Left kidney (tissue), 1 donor: ENCODE measurements at regions not wholly inside any gene's neighbourhood (a gene's known extent, or its start where the extent isn't known, plus 50 kb on each side); places are given as distances from the start of the nearest gene placed in this dataset.

ENCODE experiments used
- DNase-seq: peaks from one replicate; pipeline ENCODE4 v3.0.0-alpha.2; 2013

DNA sequence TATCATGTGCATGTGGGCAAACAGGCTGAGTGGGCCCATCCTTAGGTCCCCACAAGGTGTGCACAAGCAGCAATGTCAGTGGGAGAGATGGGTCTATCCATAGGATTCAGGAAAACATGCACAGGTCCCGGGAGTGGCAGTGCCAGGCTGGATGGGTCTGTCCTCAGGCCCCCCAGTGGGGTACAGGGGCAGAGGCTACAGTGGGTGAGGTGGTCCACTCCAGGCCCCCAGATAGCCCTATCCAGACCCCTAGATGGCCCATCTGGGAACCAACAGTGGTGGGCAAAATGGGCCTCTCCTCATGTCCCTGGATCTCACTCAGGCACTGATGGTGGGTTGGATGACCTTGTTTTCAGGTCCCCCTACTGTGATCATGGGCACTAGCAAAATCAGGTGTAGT is 277.8 kb upstream of the SYT1 start:
- DNase-seq = no peak

- no peak for DNase-seq
Observed at GRCh38 chr12:78599366-78599765, 265.2 kb upstream of the SYT1 start.

- no peak for DNase-seq
Observed at GRCh38 chr12:78600541-78600940, 264.0 kb upstream of the SYT1 start.

- no peak for DNase-seq
Observed at GRCh38 chr12:78611504-78611903, 253.1 kb upstream of the SYT1 start.

DNA sequence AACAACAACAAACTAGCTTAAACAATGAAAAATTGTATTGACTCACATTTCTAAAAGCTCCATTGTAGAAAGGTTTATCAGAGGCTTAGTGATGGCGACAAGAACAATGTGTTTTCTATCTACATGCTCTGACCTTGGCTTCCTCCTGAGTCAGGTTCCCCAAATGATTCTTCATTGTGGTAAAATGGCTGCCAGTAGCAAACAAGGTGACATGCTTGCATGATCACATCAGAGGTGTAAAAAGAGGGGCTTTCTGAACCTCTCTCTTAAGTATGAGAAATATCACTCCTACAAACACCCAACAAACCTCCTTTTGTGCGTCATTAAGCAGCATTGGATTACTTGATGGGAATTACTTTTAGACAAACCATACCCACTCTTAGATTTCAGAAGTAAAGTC is 252.4 kb upstream of the SYT1 start:
- DNase-seq = peak; percentile 18

GRCh38 chr12:78617683-78618082 is 246.9 kb upstream of the SYT1 start:
- DNase-seq = no peak

DNA sequence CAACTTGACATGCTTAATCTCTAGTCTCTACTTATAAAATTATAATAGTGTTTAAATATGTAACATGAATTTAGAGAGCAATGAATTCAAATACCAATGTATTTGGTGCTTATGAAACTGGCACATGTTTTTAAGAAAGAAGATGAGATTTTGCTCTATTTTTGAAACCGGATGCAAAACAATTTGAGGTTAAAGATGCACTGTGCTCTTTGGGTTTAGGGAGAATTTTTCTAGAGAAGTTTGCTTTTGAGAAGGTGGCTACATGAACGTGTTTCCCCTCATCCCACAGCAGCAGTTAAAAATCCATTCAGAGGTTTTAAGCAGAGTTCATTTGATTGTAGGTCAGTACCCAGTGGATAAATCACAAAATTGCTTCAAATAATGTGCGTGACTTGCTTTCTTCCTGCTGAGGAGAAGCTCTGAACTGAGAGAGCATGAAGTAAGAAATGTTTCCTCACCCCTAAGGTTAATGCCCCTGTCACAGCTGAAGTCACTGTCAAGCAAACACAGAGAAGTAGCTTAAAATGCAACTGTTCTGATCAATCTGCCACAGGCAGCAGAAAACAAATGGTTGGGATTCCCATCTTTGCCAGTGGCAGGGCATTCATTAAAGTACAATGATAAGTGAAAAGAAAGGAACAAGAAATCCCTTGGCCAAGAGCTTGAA is 241.9 kb upstream of the SYT1 start:
- DNase-seq = no peak

GRCh38 chr12:78628491-78629100 is 236.0 kb upstream of the SYT1 start:
- DNase-seq = no peak

DNA sequence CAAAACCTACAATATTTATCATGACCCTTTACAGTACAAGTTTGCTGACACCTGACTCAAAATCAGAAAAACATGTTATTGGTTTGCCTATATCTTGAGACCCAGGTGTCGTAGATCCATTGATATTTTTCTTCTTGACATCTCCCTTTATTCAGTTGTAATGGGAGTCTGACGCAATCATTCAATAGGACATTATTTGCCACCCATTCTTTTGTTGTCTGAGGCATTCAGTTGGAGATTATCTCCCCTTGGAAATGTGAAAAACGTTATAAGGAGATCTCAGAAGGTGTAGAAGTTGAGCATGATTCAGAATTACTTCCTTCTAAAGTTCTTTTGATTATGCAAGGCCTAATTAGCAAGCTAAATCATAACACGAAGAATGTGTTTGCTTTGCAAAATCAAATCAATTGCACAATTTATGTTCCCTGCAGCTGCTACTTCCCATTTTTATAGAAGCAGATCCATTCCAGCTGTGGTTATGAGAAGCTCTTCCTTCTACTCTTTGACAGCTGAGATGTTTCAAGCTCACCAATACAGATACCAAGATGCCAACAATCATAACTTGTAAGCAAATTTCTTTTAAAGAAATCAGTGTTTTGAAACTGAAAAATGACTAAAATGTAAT is 228.2 kb upstream of the SYT1 start:
- no peak for DNase-seq

- DNase-seq = no peak
Observed at GRCh38 chr12:78641837-78642423, 222.6 kb upstream of the SYT1 start.

GRCh38 chr12:78645956-78646355 is 218.6 kb upstream of the SYT1 start:
- DNase-seq = no peak

- DNase-seq = no peak
Observed at GRCh38 chr12:78651755-78652154, 212.8 kb upstream of the SYT1 start.

DNA sequence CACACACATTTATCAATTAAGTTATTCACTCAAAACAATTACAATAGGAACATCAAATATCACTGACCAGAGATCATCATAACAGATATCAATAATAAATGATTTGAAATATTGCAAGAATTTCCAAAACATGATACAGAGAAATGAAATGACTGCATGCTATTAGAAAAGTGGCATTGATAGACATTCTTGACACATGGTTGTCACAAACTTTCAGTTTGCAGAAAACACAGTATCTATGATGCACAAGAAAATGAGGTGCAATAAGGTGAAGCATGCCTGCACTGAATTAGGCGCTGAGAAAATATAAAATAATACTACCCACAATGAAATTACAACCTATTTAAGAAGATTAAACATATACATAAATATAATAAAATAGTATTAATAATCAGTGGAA is 198.0 kb upstream of the SYT1 start:
- DNase-seq = no peak

- DNase-seq = no peak
Observed at GRCh38 chr12:78671295-78671694, 193.3 kb upstream of the SYT1 start.

DNA sequence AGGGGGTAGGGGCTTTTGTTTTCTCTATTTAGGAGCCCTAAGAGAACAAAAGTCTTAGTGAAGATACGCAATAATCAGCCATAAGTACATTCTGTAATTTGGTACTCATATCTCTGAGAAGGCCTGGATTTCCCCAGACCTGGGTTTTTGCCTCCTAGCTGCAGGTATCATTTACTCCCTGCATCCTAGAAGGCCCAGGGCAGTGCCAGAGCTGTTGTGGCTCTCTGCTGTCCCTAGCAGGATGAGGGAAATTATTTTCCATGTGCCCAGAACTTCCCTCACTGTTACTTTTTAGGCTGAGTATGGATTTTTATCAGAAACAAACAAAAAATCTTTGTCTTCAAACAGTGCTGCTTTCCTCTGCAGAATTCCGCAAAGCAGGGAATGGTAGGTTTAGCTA is 192.5 kb upstream of the SYT1 start:
- no peak for DNase-seq

- no peak for DNase-seq
Observed at GRCh38 chr12:78674311-78675090, 190.1 kb upstream of the SYT1 start.

- DNase-seq = no peak
Observed at GRCh38 chr12:78680596-78680995, 184.0 kb upstream of the SYT1 start.

DNA sequence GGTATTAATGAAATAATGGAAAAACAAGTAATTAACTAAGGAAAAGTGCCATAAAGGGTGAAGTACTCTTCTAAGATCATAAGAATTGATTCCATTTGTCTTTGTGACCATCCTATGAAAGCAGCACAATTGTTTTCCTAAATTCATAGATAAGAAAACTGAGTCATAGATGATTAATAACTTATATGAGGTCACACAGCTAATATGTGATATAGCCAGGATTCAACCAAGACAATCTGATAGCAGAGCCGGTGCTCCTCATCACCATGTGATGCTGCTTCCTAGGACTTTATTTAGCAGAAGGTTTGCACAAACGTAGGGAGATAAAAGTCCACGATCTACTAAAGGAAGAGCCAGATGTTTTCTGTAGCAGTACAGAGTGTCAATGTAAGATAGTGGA is 181.5 kb upstream of the SYT1 start:
- DNase-seq = no peak

GRCh38 chr12:78683626-78684025 is 180.9 kb upstream of the SYT1 start:
- no peak for DNase-seq

DNA sequence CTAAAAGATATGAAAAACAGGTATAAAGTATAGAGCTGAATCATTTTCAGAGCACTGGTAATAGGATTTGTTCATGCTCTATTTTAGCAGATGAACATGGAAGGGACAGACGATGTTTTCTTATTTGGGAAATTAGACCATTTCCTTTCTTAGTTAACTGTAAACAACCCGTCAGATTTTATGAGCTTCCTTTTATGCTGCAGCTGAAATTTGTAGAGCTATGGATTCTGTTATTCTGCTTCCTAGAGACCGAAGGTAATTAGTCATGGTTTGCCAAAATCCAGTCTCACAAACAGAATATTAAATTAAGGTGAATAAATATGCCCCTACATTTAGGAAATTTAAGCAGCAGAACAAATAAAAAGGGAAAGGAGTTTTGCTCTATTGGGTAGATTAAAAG is 180.2 kb upstream of the SYT1 start:
- DNase-seq = peak; percentile 3

- DNase-seq = no peak
Observed at GRCh38 chr12:78695749-78696148, 168.8 kb upstream of the SYT1 start.

DNA sequence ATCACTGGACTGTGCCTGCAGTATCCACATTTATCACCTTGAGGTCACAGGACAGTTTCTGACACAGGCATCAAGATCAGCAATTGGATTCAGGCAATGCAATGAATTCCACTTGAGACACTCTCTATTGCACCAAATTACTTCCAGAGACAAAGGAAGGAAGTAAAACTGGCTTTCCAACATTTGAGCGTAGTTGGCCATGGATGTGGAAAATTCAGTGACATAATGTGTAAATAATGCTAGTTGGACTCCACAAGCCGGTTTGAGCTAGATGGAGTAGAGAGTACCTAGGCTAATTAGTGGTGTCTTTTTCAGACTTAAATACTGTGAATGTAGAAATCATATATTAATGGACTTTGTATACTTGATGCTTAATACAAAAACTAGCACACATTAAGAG is 168.3 kb upstream of the SYT1 start:
- no peak for DNase-seq
